HG03064 (cell line): ENCODE measurements at regions not wholly inside any gene's neighbourhood (a gene's known extent, or its start where the extent isn't known, plus 50 kb on each side); places are given as distances from the start of the nearest gene placed in this dataset.

ENCODE experiments used
- ATAC-seq: cut with Tn5 transposase; IDR thresholded peaks from one replicate; pipeline ENCODE4 v1.9.1; 2021; ENCODE audit warnings: low read depth; ENCODE audit not compliant: unreplicated experiment

DNA sequence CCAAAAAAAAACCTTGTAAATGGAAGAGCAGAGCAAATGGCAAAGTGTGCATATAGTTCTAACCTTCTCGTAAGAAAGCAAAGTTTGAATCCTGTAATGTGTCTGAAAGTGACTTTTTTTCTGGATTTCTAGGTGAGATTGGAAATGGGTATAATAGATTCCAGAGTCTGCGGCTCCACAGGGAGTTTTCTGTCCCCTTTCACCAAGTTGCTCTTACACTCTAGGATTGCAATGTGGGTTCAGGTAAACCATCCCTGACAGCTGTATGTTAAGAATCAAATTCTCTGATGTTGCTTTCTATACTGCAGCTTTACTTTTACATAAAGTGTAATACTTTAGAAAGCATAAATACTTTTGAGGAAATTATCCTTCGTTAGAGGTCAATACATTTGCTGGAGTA is 260.1 kb downstream of the PRL start:
- no peak for ATAC-seq

DNA sequence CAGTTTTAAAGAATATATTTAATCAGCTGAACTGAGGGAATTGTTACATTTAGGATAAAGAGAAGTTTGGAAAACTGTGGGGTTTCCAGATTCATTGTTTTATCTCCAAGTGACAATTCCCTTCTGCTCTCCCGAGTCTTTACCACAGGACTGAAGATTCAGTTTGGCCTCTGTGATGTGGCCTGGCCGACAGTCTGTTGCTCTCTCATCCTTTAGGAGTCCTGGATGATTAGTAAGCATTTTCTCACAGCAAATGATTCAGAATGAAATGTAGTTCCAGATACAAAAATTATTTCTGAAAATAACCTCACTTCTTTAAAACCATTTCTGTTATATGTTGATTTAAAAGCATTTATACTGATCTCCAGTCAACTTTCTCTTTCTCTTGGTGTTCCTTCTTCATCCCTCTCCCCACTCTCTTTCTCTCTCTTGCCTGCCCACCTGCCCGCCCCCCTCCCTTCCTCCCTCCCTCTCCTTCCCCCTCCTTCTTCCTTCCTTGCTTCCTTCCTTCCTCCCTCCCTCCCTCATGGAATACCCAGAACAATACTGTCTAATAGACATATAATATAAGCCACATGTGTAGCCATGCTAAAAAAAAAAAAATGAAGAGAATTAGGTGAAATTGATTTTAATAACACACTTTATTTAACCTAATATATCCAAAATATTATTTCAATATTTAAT is 254.9 kb downstream of the PRL start:
- ATAC-seq, result no peak

DNA sequence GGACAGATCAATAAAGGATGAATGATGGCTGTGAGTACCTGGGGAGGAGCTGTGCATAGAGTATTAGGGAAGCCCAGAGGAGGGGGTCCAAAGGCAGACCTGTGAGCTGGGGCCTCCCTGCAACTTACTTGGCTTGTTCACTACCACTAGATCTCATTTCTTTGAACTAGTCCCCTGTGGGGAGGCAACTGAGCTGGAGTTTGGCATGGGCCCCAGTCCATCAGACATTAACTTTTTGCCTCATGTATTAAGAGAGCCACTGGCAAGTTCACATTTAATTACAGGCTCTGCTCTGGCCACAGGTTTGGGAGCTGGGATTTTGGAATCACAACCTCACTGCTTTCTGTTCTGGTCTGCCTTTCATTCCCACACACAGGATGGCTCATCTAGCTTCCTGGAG is 254.1 kb downstream of the PRL start:
- no peak for ATAC-seq

DNA sequence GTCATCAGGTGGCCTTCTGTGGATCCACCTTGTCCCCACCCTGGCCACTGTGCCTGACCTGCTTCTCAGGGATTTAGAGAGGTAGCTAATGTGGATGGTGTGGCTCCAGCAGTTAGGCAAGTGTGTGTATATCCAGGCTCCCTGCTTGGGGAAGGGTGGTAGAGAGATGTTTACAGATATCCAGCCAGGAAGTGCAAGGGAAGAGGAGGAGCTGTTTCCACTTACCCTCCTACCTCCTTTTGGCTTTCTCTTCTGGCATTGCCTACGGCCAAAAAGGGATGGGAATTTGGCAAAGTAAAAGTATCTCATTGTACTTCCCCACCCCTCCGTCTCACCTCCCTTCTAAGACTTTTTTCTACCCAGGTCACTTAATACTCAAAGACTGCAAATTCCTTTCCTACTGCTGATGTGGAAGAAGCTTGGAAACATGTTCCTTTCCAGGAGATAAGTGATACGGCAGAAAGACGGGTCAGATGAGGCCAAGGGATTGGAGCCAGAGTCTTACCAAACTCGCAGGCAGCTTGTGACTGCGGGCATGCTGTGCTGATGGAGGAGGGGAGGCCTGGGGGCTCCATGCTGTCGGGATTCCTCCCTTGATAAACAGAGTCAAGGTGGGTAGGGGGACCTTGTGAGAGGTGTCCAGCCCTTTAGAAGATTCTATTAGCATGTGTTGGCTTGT is 253.4 kb downstream of the PRL start:
- ATAC-seq, result no peak

DNA sequence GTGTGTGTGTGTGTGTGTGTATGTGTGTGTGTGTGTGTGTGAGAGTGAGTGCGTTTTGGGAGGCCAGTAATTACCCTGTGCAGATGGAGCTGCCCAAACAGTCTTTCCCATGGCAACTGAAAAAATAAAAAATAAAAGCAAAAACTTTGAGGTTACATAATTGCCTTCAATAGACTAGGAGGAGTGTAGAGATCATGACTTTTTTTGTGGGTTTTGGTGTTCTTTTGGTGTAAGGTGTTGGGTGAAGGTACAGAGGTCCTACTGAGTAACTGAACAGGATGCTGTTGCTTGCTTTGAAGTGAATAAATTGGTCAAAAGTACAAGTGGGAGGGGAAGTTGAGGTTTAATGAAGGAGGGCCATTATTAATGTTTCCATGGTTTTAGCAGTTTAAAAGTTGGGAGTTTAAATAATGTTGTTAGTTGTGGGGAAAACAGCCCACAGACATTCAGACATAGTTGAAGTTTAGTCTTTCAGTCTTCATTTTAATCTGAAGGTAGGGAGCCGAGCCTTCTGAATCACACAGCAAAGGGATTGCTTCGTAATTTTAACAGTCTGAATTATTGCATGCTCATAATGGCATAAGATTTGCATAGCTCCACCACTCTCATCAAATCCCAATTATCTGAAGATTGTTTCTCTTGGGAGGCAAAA is 251.4 kb downstream of the PRL start:
- ATAC-seq, result no peak

DNA sequence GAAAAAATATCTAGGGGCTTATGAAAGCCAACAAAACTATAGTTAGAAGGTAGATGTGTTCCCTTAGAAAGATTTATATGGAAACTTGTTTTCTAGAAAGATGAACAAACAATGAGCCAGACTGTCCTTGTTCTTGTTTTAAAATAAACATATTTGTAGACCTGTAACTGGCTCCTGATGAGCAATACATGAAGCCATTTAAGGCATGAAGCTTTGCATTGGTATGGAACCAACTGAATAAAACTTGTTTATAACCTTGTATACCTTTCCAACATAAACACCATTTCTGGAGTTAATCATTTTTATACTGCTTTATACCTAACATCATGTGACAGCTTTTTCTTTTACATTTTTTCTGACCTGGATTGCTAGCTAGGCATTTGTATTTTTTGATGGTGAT is 247.8 kb downstream of the PRL start:
- no peak for ATAC-seq

DNA sequence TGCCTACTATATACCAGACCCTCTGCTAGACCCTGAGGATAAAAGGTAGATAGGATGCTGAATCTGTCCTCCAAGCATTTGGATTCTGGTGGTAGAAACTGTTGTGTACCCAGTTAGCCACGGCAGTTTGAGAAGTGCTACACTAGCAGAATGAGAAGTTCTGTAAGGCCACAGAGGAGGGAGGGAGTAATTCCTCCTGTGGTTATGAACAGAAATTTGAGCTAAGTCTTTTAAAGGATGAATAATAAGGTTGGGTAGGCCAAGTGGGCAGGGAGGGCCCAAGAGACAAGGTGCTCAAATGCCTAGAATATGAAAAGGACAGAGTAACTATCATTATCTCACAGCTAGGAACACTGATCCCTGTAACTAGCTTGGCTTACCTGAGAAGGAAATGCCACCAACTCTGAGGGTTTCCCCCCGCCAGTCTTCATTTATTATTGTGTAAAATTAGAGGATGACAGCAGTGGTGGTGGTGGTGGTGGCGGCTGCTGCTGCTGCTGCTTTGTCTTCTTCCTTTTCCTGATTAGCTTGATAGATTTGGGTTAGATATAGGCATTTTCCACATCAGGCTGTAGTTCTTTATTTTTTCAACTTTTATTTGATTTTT is 243.3 kb downstream of the PRL start:
- ATAC-seq, result no peak

DNA sequence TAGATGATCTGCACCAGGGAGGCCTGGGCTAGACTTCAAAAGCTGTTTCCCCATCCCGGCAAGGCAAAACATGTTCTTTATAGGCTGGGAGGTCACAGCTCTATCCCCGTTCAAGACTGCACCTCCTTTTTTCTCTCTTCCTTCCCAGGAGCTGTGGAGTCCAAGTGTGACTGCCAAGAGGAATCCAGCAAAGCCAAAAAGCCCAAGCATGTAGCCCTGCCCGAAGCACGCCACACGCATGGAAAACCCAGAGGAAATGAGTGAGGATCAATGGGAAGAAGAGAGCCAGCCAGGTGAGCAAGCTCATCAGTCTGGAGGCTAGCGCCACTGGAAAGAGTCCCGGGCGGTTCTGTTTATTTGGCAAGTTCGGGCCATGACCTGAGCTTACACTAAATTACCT is 240.4 kb downstream of the PRL start:
- no peak for ATAC-seq

DNA sequence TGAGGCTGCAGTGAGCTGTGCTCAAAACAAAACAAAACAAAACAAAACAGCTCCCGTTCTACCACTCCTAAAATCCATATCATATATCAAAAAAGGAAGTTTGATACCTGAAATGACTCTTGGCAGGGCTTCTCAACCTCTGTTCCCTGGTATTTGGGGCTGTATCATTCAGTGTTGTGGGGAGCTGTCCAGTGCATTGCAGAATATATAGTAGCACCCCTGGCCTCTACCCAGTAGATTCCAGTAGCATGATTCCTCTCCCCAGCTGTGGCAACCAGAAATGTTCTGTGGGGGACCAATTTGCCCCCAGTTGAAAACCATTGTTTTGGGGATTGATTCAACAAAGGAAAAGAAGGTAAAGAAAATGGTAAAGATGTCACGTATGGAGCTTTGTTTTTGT is 238.9 kb downstream of the PRL start:
- ATAC-seq, result no peak

DNA sequence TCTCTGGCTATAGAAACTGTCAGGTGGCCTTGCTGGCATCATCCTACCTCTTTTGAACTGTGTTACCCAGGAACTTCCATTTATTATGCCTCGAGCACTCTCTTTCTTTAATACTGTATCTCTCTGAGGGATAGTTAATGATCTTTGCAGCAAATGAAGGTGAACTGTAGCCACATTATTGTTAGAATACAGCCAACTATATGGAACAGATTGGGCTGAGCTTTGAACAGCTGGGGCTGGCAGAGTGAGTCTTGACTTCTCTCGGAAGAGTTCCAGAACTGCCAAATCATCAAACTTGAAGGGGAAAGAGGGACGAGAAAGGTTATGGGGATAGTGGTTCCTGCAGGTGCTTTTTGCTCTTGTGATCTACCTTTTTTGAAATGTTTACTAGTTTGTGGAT is 237.7 kb downstream of the PRL start:
- no peak for ATAC-seq

DNA sequence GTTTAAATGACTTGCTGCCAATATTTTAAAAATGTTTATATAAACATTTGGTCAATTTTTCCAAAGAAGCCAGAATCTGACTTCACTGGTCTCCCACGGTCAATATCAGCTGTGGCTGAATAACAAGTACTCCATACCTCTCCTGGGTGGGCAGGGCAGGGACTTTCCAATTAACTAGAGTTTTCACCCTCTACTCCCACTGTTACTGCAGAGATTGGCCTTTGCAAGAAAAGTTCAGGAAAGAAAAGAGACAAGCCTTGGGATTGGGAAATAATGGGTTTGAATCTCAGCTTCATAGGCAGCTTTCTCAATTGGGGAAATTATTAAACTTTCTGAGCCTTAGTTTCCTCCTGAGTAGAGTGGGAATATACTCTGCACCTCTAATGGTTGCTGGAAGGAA is 236.9 kb downstream of the PRL start:
- ATAC-seq, result no peak

DNA sequence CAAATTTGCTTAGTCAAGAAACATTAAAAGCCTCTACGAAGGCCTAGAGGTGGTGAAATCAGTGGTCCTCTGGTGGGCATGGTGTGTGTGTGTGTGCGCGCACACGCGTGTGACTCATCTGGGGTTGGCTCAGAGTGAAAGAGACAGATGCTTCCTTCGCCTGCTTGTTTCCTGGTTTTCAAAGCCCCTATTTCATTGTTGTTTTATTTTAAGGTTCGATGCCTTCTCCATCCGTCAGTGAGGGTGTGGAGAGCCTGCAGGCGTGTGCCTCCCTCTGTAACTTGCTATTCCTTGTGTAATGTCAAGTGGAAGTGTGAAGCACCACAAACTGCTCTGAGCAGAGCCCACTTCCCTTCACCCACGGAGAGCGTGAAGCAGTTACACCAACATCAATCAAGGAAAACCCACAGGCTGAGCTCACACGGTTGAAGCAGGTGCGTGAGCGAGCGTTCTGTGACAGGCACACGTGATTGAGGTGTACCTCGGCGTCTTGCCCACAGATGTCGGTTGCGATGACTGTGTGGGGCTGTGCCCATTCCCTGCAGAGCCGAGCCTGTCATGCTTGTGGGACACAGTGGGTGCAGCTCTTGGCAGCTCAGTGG is 233.9 kb downstream of the PRL start:
- peak; percentile 66 for ATAC-seq

DNA sequence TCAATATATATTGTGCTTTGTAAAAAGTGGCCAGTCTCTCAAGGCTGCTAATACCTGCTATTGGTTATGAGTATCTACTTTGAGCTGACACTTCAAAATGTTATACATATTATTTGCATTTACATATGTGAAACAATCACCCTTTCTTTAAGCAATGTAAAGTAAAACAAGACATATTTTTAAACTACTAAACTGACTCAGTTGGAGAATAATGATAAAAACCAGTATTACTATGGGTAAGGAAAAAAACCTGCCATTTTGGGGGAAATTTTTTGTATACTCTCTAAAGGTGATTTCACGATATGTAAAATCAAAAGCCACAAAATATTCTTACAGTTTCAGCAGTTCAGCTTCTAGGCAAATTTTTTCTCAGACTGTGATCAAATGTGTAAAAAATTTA is 232.3 kb downstream of the PRL start:
- no peak for ATAC-seq

DNA sequence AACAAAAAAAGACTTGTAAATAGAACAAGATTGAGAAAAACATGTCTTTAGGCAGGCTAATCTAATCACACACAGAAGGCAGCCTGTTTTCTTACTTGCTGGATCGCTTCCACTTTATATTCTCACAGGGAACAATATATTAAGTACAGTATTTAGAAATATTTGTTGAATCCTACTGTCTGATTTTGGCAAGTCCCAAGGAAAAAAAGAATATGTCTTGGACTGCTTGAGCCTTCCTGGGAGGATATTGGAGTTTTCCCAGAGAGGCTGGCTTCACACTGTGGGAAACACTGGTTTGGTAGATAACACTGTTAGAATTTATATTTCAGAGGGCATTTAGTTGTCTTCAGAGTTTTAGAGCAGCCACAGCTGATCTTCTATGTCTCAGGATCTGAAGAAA is 229.7 kb downstream of the PRL start:
- ATAC-seq, result no peak

DNA sequence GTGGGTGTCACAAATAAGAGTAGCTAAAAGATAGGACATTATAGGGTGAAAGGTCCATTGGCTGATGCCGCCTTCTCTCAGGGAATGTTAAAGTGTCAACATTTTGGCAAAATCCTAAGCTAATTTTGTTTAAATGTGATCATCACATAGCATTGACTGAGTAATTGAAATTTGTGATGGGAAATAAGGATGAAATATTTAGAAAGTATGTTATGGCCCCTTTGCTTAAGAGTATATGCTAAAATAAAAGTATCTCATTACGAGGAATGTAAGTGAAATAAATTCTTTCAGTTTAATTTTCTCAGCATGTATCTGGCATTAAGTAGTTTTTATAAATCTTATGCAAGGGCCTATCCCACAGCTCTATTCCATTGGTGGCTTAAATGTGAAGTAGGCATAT is 229.2 kb downstream of the PRL start:
- no peak for ATAC-seq

DNA sequence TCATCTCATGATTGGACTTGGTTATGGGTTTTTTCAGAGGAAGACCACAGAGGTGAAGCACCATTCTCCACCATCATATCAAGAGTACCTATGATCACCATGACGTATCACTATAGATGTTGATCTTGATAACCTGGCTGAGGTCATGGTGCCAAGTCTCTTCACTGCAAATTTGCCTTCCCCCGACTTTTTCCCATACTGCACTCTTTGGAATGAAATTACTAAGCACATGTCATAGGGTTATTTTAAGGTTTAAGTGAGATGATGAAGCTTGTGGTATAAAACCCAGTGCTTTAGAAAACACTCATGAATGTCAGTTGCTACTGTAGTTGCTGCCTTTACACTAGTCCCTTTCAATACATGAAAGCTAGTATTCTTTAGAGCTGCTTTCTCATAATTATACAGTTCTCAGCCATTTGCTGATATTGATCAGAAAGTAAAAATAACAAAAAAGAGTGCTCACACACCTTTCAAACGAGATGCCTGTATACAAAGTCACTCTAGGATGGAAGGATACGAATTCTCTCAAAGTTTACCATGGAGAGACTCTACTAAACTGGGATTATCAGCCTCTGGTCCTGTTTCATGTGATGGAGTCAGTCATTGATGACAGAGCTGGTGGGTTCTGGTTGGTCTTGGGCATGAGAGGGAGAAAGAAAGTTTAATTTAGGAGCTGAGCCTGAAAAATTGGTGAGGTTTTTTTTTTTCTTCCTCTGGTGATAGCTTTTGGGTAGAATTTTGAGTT is 228.1 kb downstream of the PRL start:
- ATAC-seq, result no peak

DNA sequence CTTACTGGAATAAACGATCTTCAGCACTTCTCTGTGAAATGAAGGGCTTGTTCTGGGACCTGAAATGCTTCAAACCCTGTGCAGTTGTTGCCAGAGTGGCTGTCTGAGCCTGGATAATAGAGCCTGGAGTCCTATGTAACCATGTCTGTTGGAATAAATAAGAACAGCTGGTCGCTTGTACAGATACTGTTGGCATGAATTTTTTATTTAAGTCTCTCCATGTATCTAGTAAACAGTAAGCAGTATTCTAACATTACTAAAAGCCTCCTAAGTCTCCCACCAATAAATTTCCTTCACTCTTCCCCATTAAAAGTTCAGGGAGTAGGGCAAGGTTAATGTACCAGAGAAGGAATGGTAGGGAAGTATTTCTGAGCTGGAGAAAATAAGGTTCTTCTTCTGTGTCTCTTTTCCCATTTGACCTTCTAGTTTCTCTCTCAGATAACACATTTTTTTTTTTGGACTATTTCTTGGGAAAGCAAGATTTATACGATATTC is 227.5 kb downstream of the PRL start:
- no peak for ATAC-seq

DNA sequence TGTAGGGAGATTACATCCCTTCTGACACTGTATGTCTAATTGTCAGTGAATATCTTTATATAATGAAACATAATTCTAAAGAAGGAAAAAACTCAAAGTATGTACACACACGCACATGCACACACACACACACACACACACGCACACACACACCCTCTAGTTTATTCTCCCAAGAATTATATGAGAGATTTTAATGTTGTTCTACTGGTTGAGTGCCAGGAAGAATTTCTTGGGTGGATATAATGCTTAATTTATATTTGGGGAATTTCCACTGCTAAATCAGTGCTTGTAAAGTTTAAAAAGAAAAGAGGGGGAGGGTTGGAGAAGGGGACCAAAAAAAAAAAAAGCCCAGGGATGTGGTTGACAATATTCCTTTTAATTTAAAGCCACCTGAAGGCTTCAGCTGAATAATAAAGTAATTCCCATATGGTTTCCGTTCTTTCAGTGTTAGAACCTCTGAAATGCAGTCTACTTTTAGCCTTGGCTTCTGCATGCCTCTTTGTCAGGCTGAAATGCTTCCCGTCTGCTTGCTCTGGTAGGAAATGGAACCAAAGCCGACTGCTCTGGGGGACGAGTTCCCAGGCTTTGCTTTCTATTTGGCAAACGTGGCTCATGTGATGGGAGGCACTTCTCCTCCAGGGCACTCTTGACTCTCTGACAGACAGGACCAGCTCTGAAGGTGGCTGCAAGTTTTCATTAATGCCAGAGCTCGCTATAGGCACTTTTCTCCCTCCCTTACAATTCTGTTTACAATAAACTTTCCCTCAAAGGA is 225.4 kb downstream of the PRL start:
- ATAC-seq, result no peak

DNA sequence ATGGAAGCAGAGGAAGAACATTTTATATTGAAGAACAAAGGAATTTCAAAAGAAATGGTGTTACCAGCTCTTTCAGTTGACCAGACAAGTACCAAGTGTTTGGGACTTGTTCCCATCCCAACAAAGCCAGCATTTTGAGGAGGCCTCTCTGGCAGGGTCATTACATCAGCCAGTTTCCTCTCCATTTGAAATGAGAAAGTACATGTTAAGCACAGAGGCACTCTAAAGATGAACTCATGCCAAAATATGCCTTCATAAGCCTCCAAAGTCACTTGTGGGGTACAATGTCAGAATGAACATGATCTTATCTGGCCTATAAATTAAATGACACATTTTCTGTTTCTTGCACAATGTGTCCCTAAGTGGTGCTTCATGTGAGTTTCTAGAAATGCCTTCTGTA is 223.9 kb downstream of the PRL start:
- ATAC-seq, result no peak
